Endothelial cell (in vitro differentiated cells): ENCODE measurements at regions not wholly inside any gene's neighbourhood (a gene's known extent, or its start where the extent isn't known, plus 50 kb on each side); places are given as distances from the start of the nearest gene placed in this dataset.
"Not testable (repeated sequence)": the region's sequence is repeated elsewhere in the genome, so short reads cannot be mapped to it uniquely, and the experiment has no call there.

ENCODE experiments used
- DNase-seq: peaks from one replicate; pipeline ENCODE4 v3.0.0; 2021; ENCODE audit warnings: low spot score
- H3K27ac Mint-ChIP-seq: one replicate; pipeline ENCODE4 v1.8.0; 2021; ENCODE audit warnings: mixed read lengths, inconsistent platforms; ENCODE audit not compliant: unreplicated experiment
- H3K27me3 Mint-ChIP-seq: one replicate; pipeline ENCODE4 v1.8.0; 2021; ENCODE audit warnings: mild to moderate bottlenecking, moderate library complexity, mixed read lengths, inconsistent platforms; ENCODE audit not compliant: unreplicated experiment
- H3K36me3 Mint-ChIP-seq: one replicate; pipeline ENCODE4 v1.8.0; 2021; ENCODE audit warnings: mild to moderate bottlenecking, low read depth, mixed read lengths, inconsistent platforms; ENCODE audit not compliant: unreplicated experiment
- H3K4me1 Mint-ChIP-seq: one replicate; pipeline ENCODE4 v1.8.0; 2021; ENCODE audit warnings: mild to moderate bottlenecking, mixed read lengths, inconsistent platforms; ENCODE audit not compliant: unreplicated experiment
- H3K4me3 Mint-ChIP-seq: one replicate; pipeline ENCODE4 v1.8.0; 2021; ENCODE audit warnings: mild to moderate bottlenecking, mixed read lengths, inconsistent platforms; ENCODE audit not compliant: unreplicated experiment
- H3K9me3 Mint-ChIP-seq: one replicate; pipeline ENCODE4 v1.8.0; 2021; ENCODE audit warnings: mixed read lengths, inconsistent platforms; ENCODE audit not compliant: unreplicated experiment

GRCh38 chrX:89539150-89539549 lies 382.6 kb upstream of the TGIF2LX start:
- H3K27ac Mint-ChIP-seq, H3K27me3 Mint-ChIP-seq, DNase-seq, H3K36me3 Mint-ChIP-seq, H3K4me1 Mint-ChIP-seq, H3K4me3 Mint-ChIP-seq, H3K9me3 Mint-ChIP-seq: not testable (repeated sequence)

GRCh38 chrX:89557146-89557545 lies 364.6 kb upstream of the TGIF2LX start:
- H3K9me3 Mint-ChIP-seq, H3K4me3 Mint-ChIP-seq, H3K27ac Mint-ChIP-seq, H3K4me1 Mint-ChIP-seq, H3K27me3 Mint-ChIP-seq, H3K36me3 Mint-ChIP-seq, DNase-seq: not testable (repeated sequence)

- DNase-seq, H3K4me3 Mint-ChIP-seq, H3K27ac Mint-ChIP-seq, H3K36me3 Mint-ChIP-seq, H3K4me1 Mint-ChIP-seq, H3K27me3 Mint-ChIP-seq, H3K9me3 Mint-ChIP-seq: not testable (repeated sequence)
These were observed 359.6 kb upstream of the TGIF2LX start for GRCh38 chrX:89562079-89562478.

GRCh38 chrX:89563107-89563506 lies 358.6 kb upstream of the TGIF2LX start:
- not testable (repeated sequence) for H3K27me3 Mint-ChIP-seq, H3K27ac Mint-ChIP-seq, H3K4me3 Mint-ChIP-seq, H3K4me1 Mint-ChIP-seq, H3K36me3 Mint-ChIP-seq, DNase-seq, H3K9me3 Mint-ChIP-seq

GRCh38 chrX:89567787-89568186 lies 353.9 kb upstream of the TGIF2LX start:
- not testable (repeated sequence) for H3K36me3 Mint-ChIP-seq, H3K4me3 Mint-ChIP-seq, H3K27ac Mint-ChIP-seq, H3K4me1 Mint-ChIP-seq, DNase-seq, H3K9me3 Mint-ChIP-seq, H3K27me3 Mint-ChIP-seq

- H3K27ac Mint-ChIP-seq, H3K9me3 Mint-ChIP-seq, H3K36me3 Mint-ChIP-seq, H3K4me3 Mint-ChIP-seq, H3K4me1 Mint-ChIP-seq, H3K27me3 Mint-ChIP-seq, DNase-seq: not testable (repeated sequence)
These were observed 339.8 kb upstream of the TGIF2LX start for GRCh38 chrX:89581868-89582267.

GRCh38 chrX:89631858-89632257 lies 289.9 kb upstream of the TGIF2LX start:
- not testable (repeated sequence) for DNase-seq, H3K9me3 Mint-ChIP-seq, H3K4me1 Mint-ChIP-seq

GRCh38 chrX:89635887-89636286 lies 285.8 kb upstream of the TGIF2LX start:
- not testable (repeated sequence) for H3K36me3 Mint-ChIP-seq, H3K9me3 Mint-ChIP-seq, H3K4me1 Mint-ChIP-seq, H3K27me3 Mint-ChIP-seq, DNase-seq, H3K4me3 Mint-ChIP-seq, H3K27ac Mint-ChIP-seq

More at GRCh38 chrX:89631858-89632257, 289.9 kb upstream of the TGIF2LX start:
- not testable (repeated sequence) for H3K27me3 Mint-ChIP-seq, H3K36me3 Mint-ChIP-seq, H3K4me3 Mint-ChIP-seq, H3K27ac Mint-ChIP-seq

- not testable (repeated sequence) for DNase-seq, H3K9me3 Mint-ChIP-seq, H3K4me3 Mint-ChIP-seq, H3K4me1 Mint-ChIP-seq, H3K27me3 Mint-ChIP-seq, H3K36me3 Mint-ChIP-seq, H3K27ac Mint-ChIP-seq
These were observed 263.0 kb upstream of the TGIF2LX start for GRCh38 chrX:89658662-89659061.

GRCh38 chrX:89706481-89706880 lies 215.2 kb upstream of the TGIF2LX start:
- H3K9me3 Mint-ChIP-seq, H3K27ac Mint-ChIP-seq, H3K36me3 Mint-ChIP-seq, DNase-seq, H3K4me1 Mint-ChIP-seq, H3K4me3 Mint-ChIP-seq, H3K27me3 Mint-ChIP-seq: not testable (repeated sequence)

GRCh38 chrX:89707363-89707927 lies 214.3 kb upstream of the TGIF2LX start:
- not testable (repeated sequence) for H3K9me3 Mint-ChIP-seq, H3K27ac Mint-ChIP-seq, H3K4me1 Mint-ChIP-seq, H3K4me3 Mint-ChIP-seq, H3K36me3 Mint-ChIP-seq, H3K27me3 Mint-ChIP-seq, DNase-seq

- not testable (repeated sequence) for H3K9me3 Mint-ChIP-seq, H3K27ac Mint-ChIP-seq, H3K4me1 Mint-ChIP-seq, DNase-seq, H3K27me3 Mint-ChIP-seq, H3K4me3 Mint-ChIP-seq, H3K36me3 Mint-ChIP-seq
These were observed 187.3 kb upstream of the TGIF2LX start for GRCh38 chrX:89734367-89734766.

- not testable (repeated sequence) for H3K9me3 Mint-ChIP-seq, H3K27ac Mint-ChIP-seq, DNase-seq, H3K36me3 Mint-ChIP-seq, H3K4me1 Mint-ChIP-seq, H3K27me3 Mint-ChIP-seq, H3K4me3 Mint-ChIP-seq
These were observed 165.2 kb upstream of the TGIF2LX start for GRCh38 chrX:89756466-89756865.
